ENCODE measurements at regions not wholly inside any gene's neighbourhood (a gene's known extent, or its start where the extent isn't known, plus 50 kb on each side); places are given as distances from the start of the nearest gene placed in this dataset.
"Not testable (repeated sequence)": the region's sequence is repeated elsewhere in the genome, so short reads cannot be mapped to it uniquely, and the experiment has no call there.

DNA sequence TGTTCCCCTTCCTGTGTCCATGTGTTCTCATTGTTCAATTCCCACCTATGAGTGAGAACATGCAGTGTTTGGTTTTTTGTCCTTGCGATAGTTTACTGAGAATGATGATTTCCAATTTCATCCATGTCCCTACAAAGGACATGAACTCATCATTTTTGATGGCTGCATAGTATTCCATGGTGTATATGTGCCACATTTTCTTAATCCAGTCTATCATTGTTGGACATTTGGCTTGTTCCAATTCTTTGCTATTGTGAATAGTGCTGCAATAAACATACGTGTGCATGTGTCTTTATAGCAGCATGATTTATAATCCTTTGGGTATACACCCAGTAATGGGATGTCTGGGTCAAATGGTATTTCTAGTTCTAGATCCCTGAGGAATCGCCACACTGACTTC, 712.5 kb upstream of the ADGRB3 start:
- DNase-seq (ENCODE audit: low read depth in 2 of 3, low spot score in 2 of 3), result not testable (repeated sequence)

DNA sequence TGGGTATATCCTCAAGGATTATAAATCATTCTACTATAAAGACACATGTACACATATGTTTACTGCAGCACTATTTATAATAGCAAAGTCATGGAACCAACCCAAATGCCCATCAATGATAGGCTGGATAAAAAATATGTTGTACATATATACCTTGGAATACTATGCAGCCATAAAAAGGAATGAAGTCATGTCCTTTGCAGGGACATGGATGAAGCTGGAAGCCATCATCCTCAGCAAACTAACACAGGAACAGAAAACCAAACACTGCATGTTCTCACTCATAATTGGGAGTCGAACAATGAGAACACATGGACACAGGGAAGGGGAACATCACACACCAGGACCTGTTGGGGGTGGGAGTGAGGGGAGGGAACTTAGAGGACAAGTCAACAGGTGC, 715.0 kb upstream of the ADGRB3 start:
- DNase-seq (ENCODE audit: low read depth in 2 of 3, low spot score in 2 of 3), result not testable (repeated sequence)

DNA sequence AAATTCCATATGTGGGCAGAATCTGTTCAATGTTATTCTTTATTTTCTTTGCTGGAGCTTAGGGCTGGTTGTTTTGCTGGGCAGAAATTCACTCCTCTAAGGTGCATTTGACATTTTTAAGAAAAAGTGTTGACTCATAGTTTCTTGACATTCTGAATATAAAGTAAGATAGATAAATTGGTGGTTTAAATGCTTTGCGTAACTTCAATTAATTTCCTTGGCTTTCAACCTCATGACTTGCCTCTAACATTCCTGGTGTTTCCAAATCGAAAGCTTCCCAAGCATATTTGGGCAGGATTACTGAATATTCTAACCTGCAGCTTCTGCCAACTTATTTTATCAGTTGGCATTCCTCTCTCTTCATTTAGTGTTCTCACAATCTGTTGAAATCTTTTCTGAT, 718.7 kb upstream of the ADGRB3 start:
- DNase-seq (ENCODE audit: low read depth in 2 of 3, low spot score in 2 of 3), result no peak

- no peak for DNase-seq (ENCODE audit: low read depth in 2 of 3, low spot score in 2 of 3)
Observed at GRCh38 chr6:67914419-67914818, 720.7 kb upstream of the ADGRB3 start.

- DNase-seq (ENCODE audit: low read depth in 2 of 3, low spot score in 2 of 3), result no peak
Observed at GRCh38 chr6:67909354-67909753, 725.7 kb upstream of the ADGRB3 start.

GRCh38 chr6:67908379-67908778, 726.7 kb upstream of the ADGRB3 start:
- DNase-seq (ENCODE audit: low read depth in 2 of 3, low spot score in 2 of 3), result no peak

- DNase-seq (ENCODE audit: low read depth in 2 of 3, low spot score in 2 of 3), result not testable (repeated sequence)
Observed at GRCh38 chr6:67904735-67905134, 730.3 kb upstream of the ADGRB3 start.

DNA sequence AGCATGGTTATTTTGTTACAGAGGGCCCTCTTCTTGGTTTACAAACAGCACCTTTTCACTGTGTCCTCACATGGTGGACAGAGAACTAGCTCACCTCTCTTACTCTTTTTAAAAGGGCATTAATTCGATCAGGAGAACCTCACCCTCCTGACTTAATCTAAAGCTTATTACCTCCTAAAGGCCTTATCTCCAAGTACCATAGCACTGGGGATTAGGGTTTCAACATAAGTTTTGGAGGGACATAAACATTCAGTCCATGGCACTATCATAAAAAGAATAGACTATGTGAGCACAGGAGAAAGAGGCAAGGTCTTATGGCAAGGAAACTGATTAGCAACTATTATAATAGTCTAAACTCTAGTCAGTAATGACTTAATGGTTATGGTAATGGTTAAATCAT, 736.2 kb upstream of the ADGRB3 start:
- DNase-seq (ENCODE audit: low read depth in 2 of 3, low spot score in 2 of 3), result no peak

DNA sequence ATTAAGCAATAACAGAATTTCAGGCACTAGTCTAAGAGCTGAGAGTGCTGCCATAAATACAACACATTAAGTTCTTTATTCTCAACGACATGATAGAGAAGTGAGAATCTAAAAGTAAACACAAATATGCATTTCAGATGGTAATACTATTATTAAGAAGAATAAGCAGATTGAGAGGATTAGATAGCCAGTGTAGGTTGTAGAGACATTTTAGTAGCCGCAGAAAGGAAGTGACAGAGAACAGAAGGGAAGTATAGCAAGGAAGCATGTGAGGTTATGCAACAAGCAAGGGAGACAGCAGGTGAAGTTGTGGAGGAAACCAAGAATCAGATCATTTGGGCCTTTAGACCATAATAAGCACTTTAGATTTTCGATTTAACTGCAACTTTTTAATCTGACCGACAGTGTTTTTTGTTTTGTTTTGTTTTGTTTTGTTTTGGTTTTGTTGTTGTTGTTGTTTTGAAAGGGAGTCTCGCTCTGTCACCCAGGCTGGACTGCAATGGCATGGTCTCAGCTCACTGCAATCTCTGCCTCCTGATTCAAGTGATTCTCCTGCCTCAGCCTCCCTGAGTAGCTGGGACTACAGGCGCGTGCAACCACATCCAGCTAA, 737.0 kb upstream of the ADGRB3 start:
- peak in 1 of 3 donors; percentile 4 for DNase-seq (ENCODE audit: low read depth in 2 of 3, low spot score in 2 of 3)

GRCh38 chr6:67896476-67896875, 738.6 kb upstream of the ADGRB3 start:
- no peak for DNase-seq (ENCODE audit: low read depth in 2 of 3, low spot score in 2 of 3)

GRCh38 chr6:67889682-67889995, 745.4 kb upstream of the ADGRB3 start:
- no peak for DNase-seq (ENCODE audit: low read depth in 2 of 3, low spot score in 2 of 3)

- DNase-seq (ENCODE audit: low read depth in 2 of 3, low spot score in 2 of 3), result peak in 2 of 3 donors; percentile 9 to 57
Observed at GRCh38 chr6:67888886-67889681, 746.0 kb upstream of the ADGRB3 start.

DNA sequence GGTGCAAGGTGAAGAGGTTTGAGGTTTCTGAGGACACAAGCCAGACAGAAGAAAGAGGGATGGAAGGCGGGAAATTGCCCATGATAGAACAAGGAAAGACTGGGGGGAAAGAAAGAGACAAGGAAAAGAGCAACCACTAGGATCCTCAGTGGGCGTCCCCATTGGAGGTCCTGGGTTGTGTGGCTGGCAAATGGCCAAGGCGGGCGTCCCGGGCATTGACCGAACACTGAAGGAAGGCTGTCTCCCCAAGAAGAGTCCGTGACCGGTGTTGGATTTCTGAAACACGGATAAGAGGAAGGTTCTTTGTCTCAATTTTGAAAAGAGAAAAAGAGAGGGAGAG, 746.6 kb upstream of the ADGRB3 start:
- DNase-seq (ENCODE audit: low read depth in 2 of 3, low spot score in 2 of 3), result no peak

DNA sequence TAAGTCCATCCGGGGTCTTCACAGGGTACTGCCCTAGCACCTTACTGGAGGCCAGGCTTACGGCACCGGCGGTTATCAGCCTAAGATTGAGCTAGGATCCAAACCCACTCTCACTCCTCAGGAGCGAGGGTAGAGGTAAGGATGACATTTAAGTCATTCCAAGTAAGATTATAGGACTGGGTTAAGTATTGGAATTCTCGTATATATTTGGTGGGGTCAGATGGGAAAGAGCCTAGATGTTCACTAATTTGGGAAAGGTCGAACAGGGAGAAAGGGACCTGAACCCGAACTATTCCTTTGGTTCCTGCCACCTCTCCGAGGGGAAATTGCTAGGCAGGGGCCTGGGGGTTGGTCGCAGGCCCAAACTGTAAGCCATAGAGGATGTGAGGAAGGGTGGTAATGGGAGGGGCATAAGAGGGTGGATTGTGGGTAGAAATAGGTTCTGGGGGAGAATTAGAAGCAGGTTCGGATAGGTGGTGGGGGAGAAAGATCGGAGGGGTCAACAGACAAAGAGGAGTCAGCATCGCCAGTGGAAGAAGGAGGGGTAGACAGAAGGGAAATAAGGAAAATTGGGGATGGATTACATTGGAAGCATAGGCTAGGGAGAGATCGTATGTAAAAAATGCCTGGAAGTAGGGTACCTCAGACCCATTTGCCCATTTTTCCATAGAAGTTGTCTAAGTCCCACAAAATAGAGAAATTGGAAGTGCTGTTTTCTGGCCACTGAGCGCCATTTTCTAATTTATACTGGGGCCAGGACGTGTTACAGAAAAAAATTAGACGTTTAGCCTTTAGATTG, 747.1 kb upstream of the ADGRB3 start:
- no peak for DNase-seq (ENCODE audit: low read depth in 2 of 3, low spot score in 2 of 3)

DNA sequence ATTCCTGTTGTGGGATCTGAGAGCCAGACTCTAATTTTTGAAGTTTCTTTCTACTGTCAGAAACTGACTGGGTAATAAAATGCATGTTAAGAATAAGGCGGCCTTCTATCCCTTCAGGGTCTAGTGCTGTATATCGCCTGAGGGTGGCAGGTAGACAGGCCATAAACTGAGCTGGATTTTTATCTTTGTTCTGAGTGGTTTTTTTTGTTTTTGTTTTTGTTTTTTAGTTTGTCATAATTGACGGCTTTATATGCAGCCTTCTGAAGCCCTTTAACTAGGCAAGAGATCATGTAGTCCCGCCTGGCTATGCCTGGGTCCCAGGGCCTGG, 747.7 kb upstream of the ADGRB3 start:
- DNase-seq (ENCODE audit: low read depth in 2 of 3, low spot score in 2 of 3), result no peak

GRCh38 chr6:67886840-67887292, 748.2 kb upstream of the ADGRB3 start:
- DNase-seq (ENCODE audit: low read depth in 2 of 3, low spot score in 2 of 3), result no peak

DNA sequence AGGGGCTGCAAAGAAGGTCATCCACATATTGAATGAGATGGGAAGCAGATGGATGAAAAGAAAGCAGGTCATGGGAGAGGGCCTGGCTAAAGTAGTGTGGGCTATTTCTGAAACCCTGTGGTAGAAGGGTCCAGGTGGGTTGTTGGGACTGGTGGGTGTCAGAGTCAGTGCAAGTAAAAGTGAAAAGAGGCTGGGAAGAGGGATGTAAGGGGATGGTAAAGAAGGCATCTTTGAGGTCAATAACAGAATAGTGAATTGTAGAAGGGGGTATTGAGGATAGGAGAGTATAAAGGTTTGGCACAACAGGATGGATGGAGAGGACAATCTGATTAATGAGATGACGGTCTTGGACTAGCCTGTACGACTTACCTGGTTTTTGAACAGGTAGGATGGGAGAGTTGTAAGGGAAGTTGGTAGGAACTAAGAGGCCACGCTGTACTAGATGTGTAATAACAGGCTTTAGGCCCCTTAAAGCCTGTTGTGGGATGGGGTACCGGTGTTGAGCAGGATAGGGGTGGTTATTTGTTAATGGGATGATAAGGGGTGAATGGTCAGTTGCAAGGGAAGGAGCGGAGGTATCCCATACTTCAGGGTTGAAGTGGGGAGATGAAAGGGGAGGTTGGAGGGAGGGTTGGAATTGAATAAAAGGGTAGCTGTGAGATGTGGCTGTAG, 748.9 kb upstream of the ADGRB3 start:
- no peak for DNase-seq (ENCODE audit: low read depth in 2 of 3, low spot score in 2 of 3)

DNA sequence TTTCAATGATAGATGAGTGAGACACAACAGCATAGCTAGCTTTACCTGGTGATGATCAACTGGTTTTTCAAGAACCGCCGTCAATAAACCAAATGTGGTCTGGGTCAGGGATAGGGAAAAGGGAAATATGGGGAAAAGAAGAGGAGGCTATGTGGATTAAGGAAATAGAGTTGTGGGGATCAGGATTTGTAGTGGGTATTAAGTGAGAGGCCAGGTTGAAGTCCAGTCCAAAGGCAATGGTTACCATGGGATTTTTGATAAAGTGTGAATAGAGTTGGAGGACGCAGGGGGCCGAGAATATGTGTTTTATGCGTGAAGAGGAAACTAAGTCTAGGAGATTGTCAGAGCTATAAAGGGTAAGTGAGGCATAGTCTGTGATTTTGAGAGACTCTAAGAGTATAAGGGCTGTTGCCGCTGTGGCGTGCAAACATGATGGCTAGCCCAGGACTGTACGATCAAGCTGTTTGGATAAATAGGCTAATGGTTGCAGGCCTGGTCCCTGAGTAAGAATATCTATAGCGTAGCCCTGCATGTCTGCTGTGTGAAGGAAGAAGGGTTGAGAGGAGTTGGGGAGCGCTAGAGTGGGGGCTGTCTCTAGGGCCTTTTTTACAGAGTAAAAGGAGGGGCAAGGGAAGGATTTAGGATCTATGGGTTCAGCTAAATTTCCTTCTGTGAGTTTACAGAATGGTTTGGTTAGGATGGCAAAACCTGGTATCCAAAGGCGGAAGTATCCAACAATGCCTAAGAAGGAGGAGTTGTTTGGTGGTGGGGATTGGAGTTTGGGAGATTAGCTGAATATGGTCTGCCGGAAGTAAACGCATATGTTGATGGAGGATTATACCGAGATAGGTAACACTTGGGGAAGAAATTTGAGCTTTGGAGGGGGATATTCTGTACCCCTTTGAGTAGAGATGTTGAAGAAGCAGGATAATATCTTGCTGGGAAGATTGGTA, 749.7 kb upstream of the ADGRB3 start:
- no peak for DNase-seq (ENCODE audit: low read depth in 2 of 3, low spot score in 2 of 3)

- DNase-seq (ENCODE audit: low read depth in 2 of 3, low spot score in 2 of 3), result no peak
Observed at GRCh38 chr6:67884442-67884841, 750.6 kb upstream of the ADGRB3 start.

All from hematopoietic multipotent progenitor cell (in vitro differentiated cells).